LNCAP (cell line): ENCODE measurements at regions not wholly inside any gene's neighbourhood (a gene's known extent, or its start where the extent isn't known, plus 50 kb on each side); places are given as distances from the start of the nearest gene placed in this dataset.
A peak's percentile ranks its signal among the peaks of the same experiment; 100 is the strongest.

Source experiments
- TF ChIP-seq, protein P1 (sequence below): fragments of 450-650 bp; IDR thresholded peaks from 2 replicates; pipeline ENCODE4 v1.5.1; 2017; ENCODE audit warnings: mild to moderate bottlenecking

- TF ChIP-seq, protein P1, sequence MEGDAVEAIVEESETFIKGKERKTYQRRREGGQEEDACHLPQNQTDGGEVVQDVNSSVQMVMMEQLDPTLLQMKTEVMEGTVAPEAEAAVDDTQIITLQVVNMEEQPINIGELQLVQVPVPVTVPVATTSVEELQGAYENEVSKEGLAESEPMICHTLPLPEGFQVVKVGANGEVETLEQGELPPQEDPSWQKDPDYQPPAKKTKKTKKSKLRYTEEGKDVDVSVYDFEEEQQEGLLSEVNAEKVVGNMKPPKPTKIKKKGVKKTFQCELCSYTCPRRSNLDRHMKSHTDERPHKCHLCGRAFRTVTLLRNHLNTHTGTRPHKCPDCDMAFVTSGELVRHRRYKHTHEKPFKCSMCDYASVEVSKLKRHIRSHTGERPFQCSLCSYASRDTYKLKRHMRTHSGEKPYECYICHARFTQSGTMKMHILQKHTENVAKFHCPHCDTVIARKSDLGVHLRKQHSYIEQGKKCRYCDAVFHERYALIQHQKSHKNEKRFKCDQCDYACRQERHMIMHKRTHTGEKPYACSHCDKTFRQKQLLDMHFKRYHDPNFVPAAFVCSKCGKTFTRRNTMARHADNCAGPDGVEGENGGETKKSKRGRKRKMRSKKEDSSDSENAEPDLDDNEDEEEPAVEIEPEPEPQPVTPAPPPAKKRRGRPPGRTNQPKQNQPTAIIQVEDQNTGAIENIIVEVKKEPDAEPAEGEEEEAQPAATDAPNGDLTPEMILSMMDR: no peak
Measured at GRCh38 chr14:26395726-26396125, 202.1 kb downstream of the NOVA1 start.

GRCh38 chr14:26394150-26394810 lies 203.6 kb downstream of the NOVA1 start:
- TF ChIP-seq, protein P1: peak; percentile 72

GRCh38 chr14:26392498-26392897 lies 205.3 kb downstream of the NOVA1 start:
- TF ChIP-seq, protein P1: no peak

DNA sequence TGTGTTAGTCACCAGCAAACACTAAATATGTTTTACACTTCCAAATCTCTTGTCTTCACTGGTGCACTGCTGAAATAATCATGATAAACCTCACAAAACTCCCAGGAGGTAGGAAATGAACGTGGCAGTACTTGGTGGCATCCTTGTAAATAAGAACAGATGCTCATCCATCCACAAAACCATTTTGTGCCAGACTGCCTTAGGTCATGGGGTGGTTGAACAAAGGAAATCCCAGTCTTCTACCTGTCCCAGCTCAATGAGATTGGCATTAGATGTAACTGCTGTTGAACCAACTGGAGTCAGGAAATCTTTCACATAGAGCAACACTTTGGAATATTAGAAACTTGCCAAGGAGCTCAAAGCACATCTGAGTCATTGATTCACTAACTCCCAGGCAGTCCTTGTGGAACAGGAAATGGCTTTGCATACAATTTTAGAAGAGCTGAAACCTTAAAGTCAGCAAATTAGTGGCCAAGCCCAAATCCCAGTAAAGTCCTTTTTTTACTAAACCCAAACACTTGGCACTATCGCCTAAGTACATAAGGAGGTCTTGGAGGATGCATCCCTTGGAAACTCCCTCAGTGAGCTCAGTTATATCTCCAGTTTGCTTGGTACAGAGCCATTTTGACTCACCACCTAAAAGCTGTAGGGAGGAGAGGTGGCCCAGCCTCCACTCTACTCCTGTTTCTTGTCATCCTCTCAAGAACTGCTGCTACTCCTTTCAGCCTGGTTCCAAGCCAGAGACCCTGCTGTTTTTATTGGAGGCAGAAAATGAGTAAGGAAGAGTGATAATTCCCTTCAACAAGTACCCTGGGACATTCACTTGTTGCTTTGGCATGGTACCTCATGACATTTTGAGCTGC lies 208.0 kb downstream of the NOVA1 start:
- TF ChIP-seq, protein P1: no peak

- TF ChIP-seq, protein P1: no peak
Measured at GRCh38 chr14:26385310-26385709, 212.5 kb downstream of the NOVA1 start.

- TF ChIP-seq, protein P1: no peak
Measured at GRCh38 chr14:26382901-26383685, 214.7 kb downstream of the NOVA1 start.

GRCh38 chr14:26381405-26381804 lies 216.4 kb downstream of the NOVA1 start:
- TF ChIP-seq, protein P1: no peak
